Transverse colon (tissue), 4 donors: ENCODE measurements at regions not wholly inside any gene's neighbourhood (a gene's known extent, or its start where the extent isn't known, plus 50 kb on each side); places are given as distances from the start of the nearest gene placed in this dataset.
A peak's percentile ranks its signal among the peaks of the same experiment; 100 is the strongest.

ENCODE experiments used
- DNase-seq: peaks from one replicate; pipeline ENCODE4 v3.0.0-alpha.2; 2019
- H3K27ac ChIP-seq, 4 donors: fragments of 200-600 bp; sonication (generic); 2 replicates each; pipeline ENCODE4 v1.5.1; 2016 to 2018; ENCODE audit warnings: inconsistent platforms in 4 of 4
- H3K27me3 ChIP-seq: fragments of 200-600 bp; sonication (generic); 2 replicates; pipeline ENCODE4 v1.5.1; 2017; ENCODE audit warnings: inconsistent platforms
- H3K36me3 ChIP-seq, 4 donors: fragments of 200-600 bp; sonication (generic); 2 replicates each; pipeline ENCODE4 v1.5.1; 2017 to 2019; ENCODE audit warnings: inconsistent platforms in 4 of 4
- H3K4me1 ChIP-seq, 4 donors: fragments of 200-600 bp; sonication (generic); 2 replicates each; pipeline ENCODE4 v1.5.1; 2017 to 2020; ENCODE audit warnings: inconsistent platforms in 4 of 4
- H3K4me3 ChIP-seq, 4 donors: fragments of 200-600 bp; sonication (generic); 1 replicate in 1 of 4; 2 replicates in 3 of 4; pipeline versions ENCODE4 v1.5.1 to v1.6.1; 2017 to 2019; ENCODE audit warnings: inconsistent platforms in 4 of 4
- H3K9me3 ChIP-seq, 2 donors: fragments of 200-600 bp; sonication (generic); 2 replicates each; pipeline ENCODE4 v1.5.1; 2017 to 2019; ENCODE audit warnings: inconsistent platforms in 2 of 2
- CTCF ChIP-seq, 5 experiments: fragments of 200-600 bp in 3 of 5; fragments of 450-650 bp in 2 of 5; sonication (generic) in 3 of 5; IDR thresholded peaks; 1 replicate in 2 of 5; 2 replicates in 3 of 5; pipeline ENCODE4 v1.5.1; 2016 to 2017; ENCODE audit warnings: antibody characterized with exemption in 5 of 5, inconsistent platforms in 3 of 5, mild to moderate bottlenecking in 2 of 5, moderate library complexity in 1 of 5
- EP300 ChIP-seq: sonication (generic); formaldehyde crosslinking; IDR thresholded peaks from one replicate; pipeline ENCODE4 v1.6.1; 2017; ENCODE audit warnings: antibody characterized with exemption, low read depth
- POLR2A ChIP-seq: fragments of 450-650 bp; IDR thresholded peaks from one replicate; pipeline ENCODE4 v1.6.1; 2016; ENCODE audit warnings: antibody characterized with exemption, mild to moderate bottlenecking, moderate library complexity
- POLR2AphosphoS5 ChIP-seq, 3 donors: sonication (generic); formaldehyde crosslinking; IDR thresholded peaks; one replicate each; pipeline ENCODE4 v1.6.1; 2016; ENCODE audit warnings: antibody characterized with exemption in 3 of 3
- WGBS, 2 donors: methylation state at CpG; one replicate each; pipeline ENCODE4 v1.1.5; 2018; ENCODE audit warnings: low coverage in 1 of 2; 5-methylcytosine and 5-hydroxymethylcytosine counted together
- in situ Hi-C, 4 donors: fragments of 200-750 bp; cut with MboI; loops; one replicate each; pipeline versions ENCODE4 v1.15.0 to v1.15.1; 2017; ENCODE audit warnings: low sequenced_read_pairs in 3 of 4, low pct_ligation_motif_present in 1 of 4, low pct_unique_long_range_greater_than_20kb in 1 of 4
- intact Hi-C: fragments of 100-400 bp; cut with DNase I; formaldehyde crosslinking; loops from one replicate; pipeline ENCODE4 v1.15.1; 2023; ENCODE audit warnings: low total_unique reads

DNA sequence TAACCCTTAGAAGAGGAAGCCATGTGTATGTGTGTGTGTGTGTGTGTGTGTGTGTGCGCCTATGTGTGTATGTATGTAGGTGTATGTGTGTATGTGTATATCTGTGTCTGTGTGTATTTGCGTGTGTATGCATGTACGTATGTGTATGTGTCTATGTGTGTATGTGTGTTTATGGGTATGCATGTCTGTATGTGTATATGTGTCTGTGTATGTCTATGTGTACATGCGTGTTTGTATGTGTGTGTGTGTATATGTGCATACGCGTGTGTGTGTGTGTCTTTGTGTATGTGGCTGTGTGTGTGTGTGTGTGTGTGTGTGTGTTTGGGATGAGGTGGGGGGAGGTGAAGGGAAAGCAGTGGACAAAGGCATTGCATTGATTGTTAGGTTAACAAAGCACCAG lies 380.2 kb downstream of the HRH4 start:
- H3K9me3 ChIP-seq, result no peaks in the 10 kb centered on the region
- H3K27me3 ChIP-seq, result no peaks in the 10 kb centered on the region
- 78 to 82% methylated on average over 5 to 6 of the region's 6 CpGs for WGBS, 2 donors
- no peaks in the 10 kb centered on the region for H3K36me3 ChIP-seq
- no peaks in the 10 kb centered on the region for H3K4me1 ChIP-seq
- intact Hi-C loops, result no loop called here
- no peak for DNase-seq
- H3K4me3 ChIP-seq, result no peak overlapping the region
- in situ Hi-C loops, result loop anchor here in 1 of 4 donors (25.0 kb wide), 1 partner anchor 97 kb away; no protein-coding TSS in a partner anchor
- TF ChIP-seq EP300, result no peak
- no peak overlapping the region for H3K27ac ChIP-seq

DNA sequence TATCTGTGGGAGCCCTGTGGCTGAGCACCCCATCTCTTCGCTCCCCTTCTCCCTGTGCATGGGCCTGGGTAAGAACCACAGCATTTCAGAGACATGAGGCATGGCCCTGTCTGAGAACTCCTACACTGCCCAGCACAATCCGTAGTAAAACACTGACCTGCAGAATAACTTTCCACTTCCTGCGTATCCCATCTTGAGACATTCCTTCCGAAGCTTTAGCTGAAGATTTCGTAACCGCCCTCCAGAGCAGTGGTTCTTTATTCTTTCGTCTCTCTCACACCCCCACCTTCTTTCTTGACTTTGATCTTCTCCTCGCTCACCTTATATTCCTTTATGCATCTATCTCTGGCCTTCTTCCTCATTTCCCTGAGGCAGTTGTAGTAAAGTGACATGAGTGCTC lies 381.1 kb downstream of the HRH4 start:
- WGBS, 2 donors, result 82 to 91% methylated on average over 6 to 8 of the region's 8 CpGs
- Histone ChIP-seq H3K4me1 (no peaks in the 10 kb centered on the region), H3K36me3 (no peaks in the 10 kb centered on the region), H3K4me3 (no peak overlapping the region), H3K9me3 (no peaks in the 10 kb centered on the region), H3K27ac (no peak overlapping the region), H3K27me3 (no peaks in the 10 kb centered on the region)
- in situ Hi-C loops (loop anchor here in 1 of 4 donors (25.0 kb wide), 1 partner anchor 96 kb away; no protein-coding TSS in a partner anchor), intact Hi-C loops (no loop called here)
- DNase-seq, result no peak
- TF ChIP-seq POLR2AphosphoS5 (IDR thresholded peaks at IDR 0.05) (no peak), CTCF (IDR thresholded peaks at IDR 0.05) (no peak)

GRCh38 chr18:24843123-24843522 lies 382.7 kb downstream of the HRH4 start:
- DNase-seq, result no peak
- no peaks in the 10 kb centered on the region for H3K36me3 ChIP-seq
- 87 to 88% methylated on average over 1 of the region's 1 CpG for WGBS, 2 donors
- no peaks in the 10 kb centered on the region for H3K27me3 ChIP-seq
- in situ Hi-C loops, result loop anchor here in 1 of 4 donors (25.0 kb wide), 1 partner anchor 94 kb away; no protein-coding TSS in a partner anchor
- no peak overlapping the region for H3K27ac ChIP-seq
- no peaks in the 10 kb centered on the region for H3K9me3 ChIP-seq
- no peak for TF ChIP-seq CTCF (IDR thresholded peaks at IDR 0.05)
- no peaks in the 10 kb centered on the region for H3K4me1 ChIP-seq
- intact Hi-C loops, result no loop called here
- H3K4me3 ChIP-seq, result no peak overlapping the region

DNA sequence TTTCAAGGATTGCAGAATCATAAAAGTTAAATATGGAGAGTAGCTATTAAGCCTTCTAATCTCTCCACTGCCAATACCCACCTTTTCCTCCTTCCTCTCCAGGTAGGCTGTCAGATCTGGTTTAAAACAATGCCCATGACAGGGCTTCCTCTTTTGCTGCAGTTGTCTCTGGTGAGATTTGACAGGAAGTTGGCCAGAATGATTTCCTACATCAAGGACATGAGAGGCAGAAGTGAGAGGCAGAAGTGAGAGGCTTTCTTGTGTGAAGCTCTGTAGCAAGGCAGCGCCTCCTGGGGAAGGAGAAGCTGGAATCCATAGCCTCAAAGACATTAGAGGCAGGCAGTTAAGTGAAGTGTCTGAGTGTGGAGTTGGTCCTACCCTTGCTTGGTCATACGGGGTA lies 385.7 kb downstream of the HRH4 start:
- in situ Hi-C loops, result loop anchor here in 1 of 4 donors (25.0 kb wide), 1 partner anchor 91 kb away; no protein-coding TSS in a partner anchor
- intact Hi-C loops, result no loop called here

GRCh38 chr18:24850532-24850931 lies 390.1 kb downstream of the HRH4 start:
- no peaks in the 10 kb centered on the region for H3K27me3 ChIP-seq
- in situ Hi-C loops, result loop anchor here in 1 of 4 donors (25.0 kb wide), 1 partner anchor 238 kb away; no protein-coding TSS in a partner anchor
- peak overlapping the region in 3 of 4 donors; percentile 4 to 45 (median 45) for H3K27ac ChIP-seq
- TF ChIP-seq CTCF (IDR thresholded peaks at IDR 0.05) (no peak), POLR2AphosphoS5 (IDR thresholded peaks at IDR 0.05) (no peak), EP300 (no peak), POLR2A (no peak)
- no peaks in the 10 kb centered on the region for H3K9me3 ChIP-seq
- no peaks in the 10 kb centered on the region for H3K36me3 ChIP-seq
- WGBS, 2 donors, result 76 to 81% methylated on average over 7 of the region's 7 CpGs
- DNase-seq, result no peak
- H3K4me3 ChIP-seq, result no peak overlapping the region
- intact Hi-C loops, result no loop called here
- peaks cover 5 to 39% (median 10%) of the 10 kb centered on the region in 4 donors for H3K4me1 ChIP-seq

More for the DNA sequence above, 385.7 kb downstream of the HRH4 start:
- no peak overlapping the region for H3K4me3 ChIP-seq
- no peak overlapping the region for H3K27ac ChIP-seq
- no peak for DNase-seq
- H3K4me1 ChIP-seq, result peaks cover 0 to 16% (median 6%) of the 10 kb centered on the region in 4 donors
- TF ChIP-seq POLR2AphosphoS5 (IDR thresholded peaks at IDR 0.05), result no peak
- H3K27me3 ChIP-seq, result no peaks in the 10 kb centered on the region
- 60 to 69% methylated on average over 2 of the region's 2 CpGs for WGBS, 2 donors
- H3K9me3 ChIP-seq, result no peaks in the 10 kb centered on the region
- no peaks in the 10 kb centered on the region for H3K36me3 ChIP-seq
